Uterus (tissue), 3 donors: ENCODE measurements at regions not wholly inside any gene's neighbourhood (a gene's known extent, or its start where the extent isn't known, plus 50 kb on each side); places are given as distances from the start of the nearest gene placed in this dataset.

Source experiments
- DNase-seq, 2 donors: peaks; one replicate each; pipeline ENCODE4 v3.0.0-alpha.2; 2019 to 2020
- H3K27ac ChIP-seq, 2 donors: fragments of 200-600 bp; sonication (generic); 1 replicate in 1 of 2; 2 replicates in 1 of 2; pipeline ENCODE4 v1.5.1; 2016 to 2018
- H3K27me3 ChIP-seq, 2 donors: fragments of 200-600 bp; sonication (generic); one replicate each; pipeline ENCODE4 v1.5.1; 2018 to 2019; ENCODE audit warnings: control low read depth in 1 of 2
- H3K36me3 ChIP-seq, 2 donors: fragments of 200-600 bp; sonication (generic); one replicate each; pipeline ENCODE4 v1.5.1; 2019; ENCODE audit warnings: control low read depth in 1 of 2
- H3K4me1 ChIP-seq, 2 donors: fragments of 200-600 bp; sonication (generic); one replicate each; pipeline ENCODE4 v1.5.1; 2018 to 2019; ENCODE audit warnings: control low read depth in 1 of 2
- H3K4me3 ChIP-seq, 2 donors: fragments of 200-600 bp; sonication (generic); 1 replicate in 1 of 2; 2 replicates in 1 of 2; pipeline ENCODE4 v1.5.1; 2018 to 2019; ENCODE audit warnings: mild to moderate bottlenecking in 1 of 2
- H3K9me3 ChIP-seq, 2 donors: fragments of 200-600 bp; sonication (generic); one replicate each; pipeline ENCODE4 v1.5.1; 2019; ENCODE audit warnings: control low read depth in 1 of 2
- POLR2A ChIP-seq, 2 donors: fragments of 450-650 bp; IDR thresholded peaks; one replicate each; pipeline ENCODE4 v1.6.1; 2016; ENCODE audit warnings: antibody characterized with exemption in 2 of 2, mild to moderate bottlenecking in 1 of 2, moderate library complexity in 1 of 2
- intact Hi-C: fragments of 100-400 bp; cut with DNase I; formaldehyde crosslinking; loops from one replicate; pipeline ENCODE4 v1.15.1; 2023; ENCODE audit warnings: low total_unique reads
- TF ChIP-seq, protein P1 (sequence below), 4 experiments: fragments of 200-600 bp in 2 of 4; fragments of 450-650 bp in 2 of 4; sonication (generic) in 2 of 4; IDR thresholded peaks; one replicate each; pipeline ENCODE4 v1.5.1; 2016 to 2019; ENCODE audit warnings: antibody characterized with exemption in 4 of 4, mild to moderate bottlenecking in 2 of 4, moderate library complexity in 1 of 4
- donor health status: DM: yes; HTN: yes; CAD: no.

DNA sequence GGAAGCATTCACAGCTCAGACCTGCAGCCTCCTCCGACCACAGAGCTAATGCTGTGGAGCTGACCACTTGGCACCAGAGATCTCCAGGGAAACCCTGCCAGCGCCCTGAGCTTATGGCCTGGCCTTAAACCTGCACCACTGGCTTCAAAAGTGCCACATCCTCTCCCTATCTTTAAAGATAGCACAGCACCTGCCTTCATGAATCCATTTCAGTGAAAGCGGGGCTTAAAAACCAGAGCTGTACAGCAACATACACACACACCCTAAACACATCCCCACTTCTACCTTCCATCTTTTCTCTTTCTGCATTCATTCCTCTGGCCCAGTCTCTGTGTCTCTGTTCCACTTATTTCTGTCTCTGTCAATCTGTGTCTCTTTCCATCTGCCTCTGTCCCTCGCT lies 59.8 kb upstream of the CCDC167 start:
- H3K27me3 ChIP-seq: no peaks in the 10 kb centered on the region
- intact Hi-C loops: no loop called here
- no peak overlapping the region for H3K27ac ChIP-seq
- H3K9me3 ChIP-seq: no peaks in the 10 kb centered on the region
- DNase-seq: no peak
- H3K4me1 ChIP-seq: no peaks in the 10 kb centered on the region
- no peaks in the 10 kb centered on the region for H3K36me3 ChIP-seq
- H3K4me3 ChIP-seq: no peak overlapping the region
- TF ChIP-seq POLR2A (IDR thresholded peaks at IDR 0.05): no peak
- TF ChIP-seq, protein P1, sequence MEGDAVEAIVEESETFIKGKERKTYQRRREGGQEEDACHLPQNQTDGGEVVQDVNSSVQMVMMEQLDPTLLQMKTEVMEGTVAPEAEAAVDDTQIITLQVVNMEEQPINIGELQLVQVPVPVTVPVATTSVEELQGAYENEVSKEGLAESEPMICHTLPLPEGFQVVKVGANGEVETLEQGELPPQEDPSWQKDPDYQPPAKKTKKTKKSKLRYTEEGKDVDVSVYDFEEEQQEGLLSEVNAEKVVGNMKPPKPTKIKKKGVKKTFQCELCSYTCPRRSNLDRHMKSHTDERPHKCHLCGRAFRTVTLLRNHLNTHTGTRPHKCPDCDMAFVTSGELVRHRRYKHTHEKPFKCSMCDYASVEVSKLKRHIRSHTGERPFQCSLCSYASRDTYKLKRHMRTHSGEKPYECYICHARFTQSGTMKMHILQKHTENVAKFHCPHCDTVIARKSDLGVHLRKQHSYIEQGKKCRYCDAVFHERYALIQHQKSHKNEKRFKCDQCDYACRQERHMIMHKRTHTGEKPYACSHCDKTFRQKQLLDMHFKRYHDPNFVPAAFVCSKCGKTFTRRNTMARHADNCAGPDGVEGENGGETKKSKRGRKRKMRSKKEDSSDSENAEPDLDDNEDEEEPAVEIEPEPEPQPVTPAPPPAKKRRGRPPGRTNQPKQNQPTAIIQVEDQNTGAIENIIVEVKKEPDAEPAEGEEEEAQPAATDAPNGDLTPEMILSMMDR (IDR thresholded peaks at IDR 0.05): no peak

DNA sequence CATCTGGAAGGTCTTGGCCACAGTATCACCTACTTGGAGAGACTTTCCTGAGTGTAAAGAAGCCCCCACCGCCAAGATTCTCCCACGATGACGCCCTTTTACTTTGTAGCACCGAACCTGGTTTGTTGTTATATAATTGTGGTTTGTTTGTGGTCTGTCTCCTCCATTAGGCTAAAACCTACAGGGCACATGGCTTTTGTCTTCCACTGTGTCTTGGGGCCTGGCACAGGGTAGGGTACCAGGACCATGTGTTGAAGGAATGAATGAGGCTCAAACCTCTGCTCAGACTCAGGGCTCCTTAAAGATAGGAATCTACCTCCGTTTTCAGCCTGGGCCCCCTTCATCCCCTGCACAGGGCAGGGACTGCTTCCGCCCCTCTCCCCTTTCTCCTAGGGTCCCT lies 59.4 kb upstream of the CCDC167 start:
- no peak for DNase-seq
- no peak for TF ChIP-seq POLR2A (IDR thresholded peaks at IDR 0.05)
- TF ChIP-seq, protein P1 (IDR thresholded peaks at IDR 0.05): no peak
- Histone ChIP-seq H3K27ac (no peak overlapping the region), H3K9me3 (no peaks in the 10 kb centered on the region), H3K36me3 (no peaks in the 10 kb centered on the region), H3K4me1 (no peaks in the 10 kb centered on the region), H3K27me3 (no peaks in the 10 kb centered on the region), H3K4me3 (no peak overlapping the region)
- intact Hi-C loops: no loop called here

DNA sequence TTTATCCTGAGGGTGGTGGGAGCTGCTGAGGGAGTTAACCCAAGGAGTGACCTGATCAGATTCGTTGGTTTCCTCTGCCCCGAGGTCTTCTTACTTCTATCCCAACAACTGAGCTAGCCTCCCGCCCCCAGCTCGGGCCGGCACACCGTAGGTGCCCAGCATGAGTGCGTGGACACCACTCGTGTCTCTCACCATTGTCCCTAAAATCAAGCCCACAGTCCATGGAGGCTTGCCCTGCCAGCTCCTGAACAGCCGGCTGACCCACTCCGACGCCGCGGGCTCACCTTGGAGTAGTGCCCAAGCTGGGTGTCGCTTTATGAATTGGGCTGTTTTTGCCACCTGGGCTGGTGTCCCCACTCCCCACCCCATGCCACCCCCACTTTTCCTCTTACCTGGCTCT lies 59.0 kb upstream of the CCDC167 start:
- H3K27me3 ChIP-seq: no peaks in the 10 kb centered on the region
- DNase-seq: no peak
- H3K9me3 ChIP-seq: no peaks in the 10 kb centered on the region
- no peak overlapping the region for H3K27ac ChIP-seq
- H3K4me1 ChIP-seq: no peaks in the 10 kb centered on the region
- H3K4me3 ChIP-seq: no peak overlapping the region
- intact Hi-C loops: no loop called here
- H3K36me3 ChIP-seq: no peaks in the 10 kb centered on the region
- TF ChIP-seq, protein P1 (IDR thresholded peaks at IDR 0.05): no peak
- TF ChIP-seq POLR2A (IDR thresholded peaks at IDR 0.05): no peak

DNA sequence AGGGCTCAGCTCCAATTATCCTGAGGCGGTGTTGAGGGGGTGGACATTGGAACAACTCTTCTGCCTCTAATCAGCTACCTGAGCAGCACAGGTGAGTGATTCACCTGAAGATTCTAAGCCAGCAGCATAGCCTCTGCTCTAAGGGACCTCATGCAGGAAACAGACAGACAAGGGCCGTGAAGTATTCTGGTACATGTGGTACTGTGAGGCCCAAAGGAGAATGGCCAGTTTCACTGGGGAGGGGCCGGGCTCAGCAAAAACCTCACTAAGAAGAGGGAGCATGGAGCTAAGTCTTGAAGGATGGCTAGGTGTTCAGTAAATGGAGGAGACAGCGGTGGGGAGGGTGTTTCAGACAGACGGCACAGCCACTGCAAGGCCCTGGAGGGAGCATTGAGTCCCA lies 58.5 kb upstream of the CCDC167 start:
- no peak for DNase-seq
- TF ChIP-seq POLR2A (IDR thresholded peaks at IDR 0.05): no peak
- TF ChIP-seq, protein P1 (IDR thresholded peaks at IDR 0.05): no peak
- no peaks in the 10 kb centered on the region for H3K36me3 ChIP-seq
- H3K27ac ChIP-seq: no peak overlapping the region
- no peaks in the 10 kb centered on the region for H3K9me3 ChIP-seq
- intact Hi-C loops: no loop called here
- H3K4me3 ChIP-seq: no peak overlapping the region
- no peaks in the 10 kb centered on the region for H3K27me3 ChIP-seq
- H3K4me1 ChIP-seq: no peaks in the 10 kb centered on the region

DNA sequence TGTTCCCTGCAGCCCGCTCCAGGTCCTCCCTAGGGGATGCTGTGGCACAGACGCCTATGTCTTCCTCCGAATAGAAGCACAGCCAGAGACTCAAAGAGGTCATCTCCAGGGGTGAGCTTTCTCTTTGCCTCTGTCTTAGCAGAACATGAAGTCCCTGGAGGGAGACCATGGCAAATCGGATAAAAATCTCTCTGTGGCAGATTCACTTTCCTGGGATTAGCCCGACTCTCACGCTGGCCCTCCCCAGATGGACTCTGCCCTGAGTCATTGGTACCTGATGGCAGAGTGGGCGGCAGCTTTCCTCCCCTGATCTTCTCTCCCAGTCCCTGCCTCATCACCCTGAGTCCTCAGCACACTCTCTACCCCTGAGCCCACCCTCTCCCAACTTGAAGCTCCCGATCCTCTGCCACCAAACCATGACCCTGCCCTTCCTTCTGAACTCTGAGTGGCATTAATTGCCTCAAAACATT lies 58.0 kb upstream of the CCDC167 start:
- no peak for DNase-seq
- intact Hi-C loops: no loop called here
- H3K36me3 ChIP-seq: no peaks in the 10 kb centered on the region
- H3K4me3 ChIP-seq: no peak overlapping the region
- no peaks in the 10 kb centered on the region for H3K9me3 ChIP-seq
- no peak overlapping the region for H3K27ac ChIP-seq
- H3K4me1 ChIP-seq: no peaks in the 10 kb centered on the region
- TF ChIP-seq, protein P1 (IDR thresholded peaks at IDR 0.05): no peak
- no peak for TF ChIP-seq POLR2A (IDR thresholded peaks at IDR 0.05)
- H3K27me3 ChIP-seq: no peaks in the 10 kb centered on the region
